HEK293 (cell line): ENCODE measurements at regions not wholly inside any gene's neighbourhood (a gene's known extent, or its start where the extent isn't known, plus 50 kb on each side); places are given as distances from the start of the nearest gene placed in this dataset.

ENCODE experiments used
- YY1 ChIP-seq: fragments of 450-650 bp; formaldehyde crosslinking; IDR thresholded peaks from 2 replicates; pipeline ENCODE4 v1.5.1; 2018; ENCODE audit warnings: missing biosample characterization, missing genetic modification characterization
- ZBTB17 ChIP-seq: fragments of 450-650 bp; formaldehyde crosslinking; IDR thresholded peaks from 2 replicates; pipeline ENCODE4 v1.5.1; 2016; ENCODE audit warnings: missing biosample characterization, missing genetic modification characterization
- ZBTB48 ChIP-seq: fragments of 450-650 bp; formaldehyde crosslinking; IDR thresholded peaks from 2 replicates; pipeline ENCODE4 v1.5.1; 2016; ENCODE audit warnings: missing biosample characterization, missing genetic modification characterization
- ZNF214 ChIP-seq: fragments of 450-650 bp; formaldehyde crosslinking; IDR thresholded peaks from 2 replicates; pipeline ENCODE4 v1.5.1; 2017; ENCODE audit warnings: missing biosample characterization, mild to moderate bottlenecking, missing genetic modification characterization, borderline replicate concordance
- ZNF366 ChIP-seq: fragments of 450-650 bp; formaldehyde crosslinking; conservative IDR thresholded peaks from 2 replicates; pipeline ENCODE4 v1.5.1; 2016; ENCODE audit warnings: missing biosample characterization, missing genetic modification characterization
- ZNF660 ChIP-seq: fragments of 450-650 bp; IDR thresholded peaks from 2 replicates; pipeline ENCODE4 v1.5.1; 2018; ENCODE audit warnings: missing biosample characterization, mild to moderate bottlenecking, missing genetic modification characterization
- ZNF768 ChIP-seq: fragments of 450-650 bp; formaldehyde crosslinking; IDR thresholded peaks from 2 replicates; pipeline ENCODE4 v1.5.1; 2018; ENCODE audit warnings: missing biosample characterization, mild to moderate bottlenecking, missing genetic modification characterization
- TF ChIP-seq, protein P1 (sequence below): fragments of 450-650 bp; formaldehyde crosslinking; IDR thresholded peaks from 2 replicates; pipeline ENCODE4 v1.5.1; 2016; ENCODE audit warnings: missing biosample characterization, missing genetic modification characterization

- TF ChIP-seq ZNF366 (tag by site-specific recombination), result no peak
- TF ChIP-seq, protein P1, sequence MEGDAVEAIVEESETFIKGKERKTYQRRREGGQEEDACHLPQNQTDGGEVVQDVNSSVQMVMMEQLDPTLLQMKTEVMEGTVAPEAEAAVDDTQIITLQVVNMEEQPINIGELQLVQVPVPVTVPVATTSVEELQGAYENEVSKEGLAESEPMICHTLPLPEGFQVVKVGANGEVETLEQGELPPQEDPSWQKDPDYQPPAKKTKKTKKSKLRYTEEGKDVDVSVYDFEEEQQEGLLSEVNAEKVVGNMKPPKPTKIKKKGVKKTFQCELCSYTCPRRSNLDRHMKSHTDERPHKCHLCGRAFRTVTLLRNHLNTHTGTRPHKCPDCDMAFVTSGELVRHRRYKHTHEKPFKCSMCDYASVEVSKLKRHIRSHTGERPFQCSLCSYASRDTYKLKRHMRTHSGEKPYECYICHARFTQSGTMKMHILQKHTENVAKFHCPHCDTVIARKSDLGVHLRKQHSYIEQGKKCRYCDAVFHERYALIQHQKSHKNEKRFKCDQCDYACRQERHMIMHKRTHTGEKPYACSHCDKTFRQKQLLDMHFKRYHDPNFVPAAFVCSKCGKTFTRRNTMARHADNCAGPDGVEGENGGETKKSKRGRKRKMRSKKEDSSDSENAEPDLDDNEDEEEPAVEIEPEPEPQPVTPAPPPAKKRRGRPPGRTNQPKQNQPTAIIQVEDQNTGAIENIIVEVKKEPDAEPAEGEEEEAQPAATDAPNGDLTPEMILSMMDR (tag by site-specific recombination), result no peak
- no peak for TF ChIP-seq ZNF660 (tag by site-specific recombination)
- no peak for TF ChIP-seq YY1
- no peak for TF ChIP-seq ZBTB17
- no peak for TF ChIP-seq ZNF768
- no peak for TF ChIP-seq ZNF214
- no peak for TF ChIP-seq ZBTB48 (tag by site-specific recombination)
Measured at GRCh38 chrX:110863883-110864282, 68.3 kb upstream of the CHRDL1 start.
